Ishikawa (cell line): ENCODE measurements at regions not wholly inside any gene's neighbourhood (a gene's known extent, or its start where the extent isn't known, plus 50 kb on each side); places are given as distances from the start of the nearest gene placed in this dataset.

Experiments
- CREB1 ChIP-seq: IDR thresholded peaks from 2 replicates; pipeline ENCODE4 v1.6.1; 2012; ENCODE audit warnings: low read depth
- EP300 ChIP-seq: IDR thresholded peaks from 2 replicates; pipeline ENCODE4 v1.6.1; 2012; ENCODE audit warnings: borderline replicate concordance
- RAD21 ChIP-seq: IDR thresholded peaks from 2 replicates; pipeline ENCODE4 v1.6.1; 2012; ENCODE audit warnings: low read depth
- TAF1 ChIP-seq: IDR thresholded peaks from 2 replicates; pipeline ENCODE4 v1.6.1; 2012; ENCODE audit warnings: low read depth, mild to moderate bottlenecking
- TCF12 ChIP-seq: IDR thresholded peaks from 2 replicates; pipeline ENCODE4 v1.6.1; 2012; ENCODE audit warnings: low read depth
- TEAD4 ChIP-seq: IDR thresholded peaks from 2 replicates; pipeline ENCODE4 v1.6.1; 2012
- YY1 ChIP-seq: IDR thresholded peaks from 2 replicates; pipeline ENCODE4 v1.6.1; 2012; ENCODE audit warnings: low read depth
- ZBTB7A ChIP-seq: IDR thresholded peaks from 2 replicates; pipeline ENCODE4 v1.6.1; 2012; ENCODE audit warnings: low read depth
- TF ChIP-seq, protein P1 (sequence below): IDR thresholded peaks from 2 replicates; pipeline ENCODE4 v1.6.1; 2012
- TF ChIP-seq, protein P2 (sequence below): IDR thresholded peaks from 2 replicates; pipeline ENCODE4 v1.6.1; 2012; ENCODE audit warnings: low read depth, mild to moderate bottlenecking
- TF ChIP-seq, protein P3 (sequence below): IDR thresholded peaks from 2 replicates; pipeline ENCODE4 v1.6.1; 2012

DNA sequence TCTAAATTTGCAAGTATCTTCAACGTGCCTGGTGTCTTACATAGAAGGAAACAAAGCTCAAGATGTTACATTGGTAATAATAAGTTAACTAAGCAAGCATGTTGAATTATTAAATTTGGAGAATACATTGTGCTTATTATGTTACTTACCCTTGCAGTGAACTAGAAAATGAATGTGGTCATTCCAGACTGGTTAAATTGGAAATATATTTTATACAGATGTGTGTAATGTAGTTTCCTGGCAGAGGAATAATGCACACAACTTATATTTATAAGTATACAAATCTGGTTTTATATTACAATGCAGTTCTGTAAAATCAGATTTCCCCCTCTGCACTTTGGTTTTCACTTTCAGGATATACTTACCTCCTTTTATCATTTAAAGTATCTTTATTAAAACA is 159.9 kb upstream of the SLIT2 start:
- TF ChIP-seq, protein P1, sequence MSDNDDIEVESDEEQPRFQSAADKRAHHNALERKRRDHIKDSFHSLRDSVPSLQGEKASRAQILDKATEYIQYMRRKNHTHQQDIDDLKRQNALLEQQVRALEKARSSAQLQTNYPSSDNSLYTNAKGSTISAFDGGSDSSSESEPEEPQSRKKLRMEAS, result no peak
- no peak for TF ChIP-seq TAF1
- TF ChIP-seq CREB1, result no peak
- TF ChIP-seq TCF12, result no peak
- TF ChIP-seq ZBTB7A, result no peak
- TF ChIP-seq, protein P2, sequence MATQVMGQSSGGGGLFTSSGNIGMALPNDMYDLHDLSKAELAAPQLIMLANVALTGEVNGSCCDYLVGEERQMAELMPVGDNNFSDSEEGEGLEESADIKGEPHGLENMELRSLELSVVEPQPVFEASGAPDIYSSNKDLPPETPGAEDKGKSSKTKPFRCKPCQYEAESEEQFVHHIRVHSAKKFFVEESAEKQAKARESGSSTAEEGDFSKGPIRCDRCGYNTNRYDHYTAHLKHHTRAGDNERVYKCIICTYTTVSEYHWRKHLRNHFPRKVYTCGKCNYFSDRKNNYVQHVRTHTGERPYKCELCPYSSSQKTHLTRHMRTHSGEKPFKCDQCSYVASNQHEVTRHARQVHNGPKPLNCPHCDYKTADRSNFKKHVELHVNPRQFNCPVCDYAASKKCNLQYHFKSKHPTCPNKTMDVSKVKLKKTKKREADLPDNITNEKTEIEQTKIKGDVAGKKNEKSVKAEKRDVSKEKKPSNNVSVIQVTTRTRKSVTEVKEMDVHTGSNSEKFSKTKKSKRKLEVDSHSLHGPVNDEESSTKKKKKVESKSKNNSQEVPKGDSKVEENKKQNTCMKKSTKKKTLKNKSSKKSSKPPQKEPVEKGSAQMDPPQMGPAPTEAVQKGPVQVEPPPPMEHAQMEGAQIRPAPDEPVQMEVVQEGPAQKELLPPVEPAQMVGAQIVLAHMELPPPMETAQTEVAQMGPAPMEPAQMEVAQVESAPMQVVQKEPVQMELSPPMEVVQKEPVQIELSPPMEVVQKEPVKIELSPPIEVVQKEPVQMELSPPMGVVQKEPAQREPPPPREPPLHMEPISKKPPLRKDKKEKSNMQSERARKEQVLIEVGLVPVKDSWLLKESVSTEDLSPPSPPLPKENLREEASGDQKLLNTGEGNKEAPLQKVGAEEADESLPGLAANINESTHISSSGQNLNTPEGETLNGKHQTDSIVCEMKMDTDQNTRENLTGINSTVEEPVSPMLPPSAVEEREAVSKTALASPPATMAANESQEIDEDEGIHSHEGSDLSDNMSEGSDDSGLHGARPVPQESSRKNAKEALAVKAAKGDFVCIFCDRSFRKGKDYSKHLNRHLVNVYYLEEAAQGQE, result no peak
- TF ChIP-seq RAD21, result no peak
- TF ChIP-seq, protein P3, sequence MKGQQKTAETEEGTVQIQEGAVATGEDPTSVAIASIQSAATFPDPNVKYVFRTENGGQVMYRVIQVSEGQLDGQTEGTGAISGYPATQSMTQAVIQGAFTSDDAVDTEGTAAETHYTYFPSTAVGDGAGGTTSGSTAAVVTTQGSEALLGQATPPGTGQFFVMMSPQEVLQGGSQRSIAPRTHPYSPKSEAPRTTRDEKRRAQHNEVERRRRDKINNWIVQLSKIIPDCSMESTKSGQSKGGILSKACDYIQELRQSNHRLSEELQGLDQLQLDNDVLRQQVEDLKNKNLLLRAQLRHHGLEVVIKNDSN, result no peak
- TF ChIP-seq YY1, result no peak
- no peak for TF ChIP-seq EP300
- TF ChIP-seq TEAD4, result no peak
